ENCODE measurements at regions not wholly inside any gene's neighbourhood (a gene's known extent, or its start where the extent isn't known, plus 50 kb on each side); places are given as distances from the start of the nearest gene placed in this dataset.

GRCh38 chr3:82031596-82031995 lies 270.2 kb upstream of the GBE1 start:
- FAIRE-seq (no peak), DNase-seq (ENCODE audit: low read depth) (no peak)
- Histone ChIP-seq H3K4me3 (ENCODE audit: low read depth, low read length) (no peak overlapping the region), H3K27me3 (ENCODE audit: control insufficient read depth, insufficient read depth, low read length) (no peaks in the 10 kb centered on the region), H3K36me3 (ENCODE audit: control insufficient read depth, insufficient read depth, low read length) (no peaks in the 10 kb centered on the region)
- TF ChIP-seq CTCF (IDR thresholded peaks at IDR 0.05; ENCODE audit: insufficient read depth, low read length, severe bottlenecking), result no peak

- Histone ChIP-seq H3K4me3 (ENCODE audit: low read depth, low read length) (no peak overlapping the region), H3K27me3 (ENCODE audit: control insufficient read depth, insufficient read depth, low read length) (no peaks in the 10 kb centered on the region), H3K36me3 (ENCODE audit: control insufficient read depth, insufficient read depth, low read length) (no peaks in the 10 kb centered on the region)
- no peak for TF ChIP-seq CTCF (IDR thresholded peaks at IDR 0.05; ENCODE audit: insufficient read depth, low read length, severe bottlenecking)
- DNase-seq (ENCODE audit: low read depth) (no peak), FAIRE-seq (no peak)
Observed at GRCh38 chr3:82030916-82031315, 269.5 kb upstream of the GBE1 start.

- no peak for FAIRE-seq
- Histone ChIP-seq H3K27me3 (ENCODE audit: control insufficient read depth, insufficient read depth, low read length) (no peaks in the 10 kb centered on the region), H3K36me3 (ENCODE audit: control insufficient read depth, insufficient read depth, low read length) (no peaks in the 10 kb centered on the region), H3K4me3 (ENCODE audit: low read depth, low read length) (no peak overlapping the region)
- peak; percentile 72 for DNase-seq (ENCODE audit: low read depth)
- no peak for TF ChIP-seq CTCF (IDR thresholded peaks at IDR 0.05; ENCODE audit: insufficient read depth, low read length, severe bottlenecking)
Observed at GRCh38 chr3:82022836-82023235, 261.4 kb upstream of the GBE1 start.

- peak; percentile 78 for DNase-seq (ENCODE audit: low read depth)
- Histone ChIP-seq H3K27me3 (ENCODE audit: control insufficient read depth, insufficient read depth, low read length) (no peaks in the 10 kb centered on the region), H3K4me3 (ENCODE audit: low read depth, low read length) (no peak overlapping the region), H3K36me3 (ENCODE audit: control insufficient read depth, insufficient read depth, low read length) (no peaks in the 10 kb centered on the region)
- FAIRE-seq, result no peak
- no peak for TF ChIP-seq CTCF (IDR thresholded peaks at IDR 0.05; ENCODE audit: insufficient read depth, low read length, severe bottlenecking)
Observed at GRCh38 chr3:82020282-82020681, 258.8 kb upstream of the GBE1 start.

GRCh38 chr3:82015241-82015640 lies 253.8 kb upstream of the GBE1 start:
- no peaks in the 10 kb centered on the region for H3K27me3 ChIP-seq (ENCODE audit: control insufficient read depth, insufficient read depth, low read length)
- no peaks in the 10 kb centered on the region for H3K36me3 ChIP-seq (ENCODE audit: control insufficient read depth, insufficient read depth, low read length)
- no peak for DNase-seq (ENCODE audit: low read depth)
- FAIRE-seq, result no peak
- no peak overlapping the region for H3K4me3 ChIP-seq (ENCODE audit: low read depth, low read length)
- no peak for TF ChIP-seq CTCF (IDR thresholded peaks at IDR 0.05; ENCODE audit: insufficient read depth, low read length, severe bottlenecking)

- TF ChIP-seq CTCF (IDR thresholded peaks at IDR 0.05; ENCODE audit: insufficient read depth, low read length, severe bottlenecking), result peak; percentile 29
- no peak for FAIRE-seq
- peak; percentile 33 for DNase-seq (ENCODE audit: low read depth)
- Histone ChIP-seq H3K4me3 (ENCODE audit: low read depth, low read length) (no peak overlapping the region), H3K36me3 (ENCODE audit: control insufficient read depth, insufficient read depth, low read length) (no peaks in the 10 kb centered on the region), H3K27me3 (ENCODE audit: control insufficient read depth, insufficient read depth, low read length) (no peaks in the 10 kb centered on the region)
Observed at GRCh38 chr3:82012775-82013174, 251.3 kb upstream of the GBE1 start.

Data from bronchial epithelial cell (primary cell).